GM21390 (cell line): ENCODE measurements at regions not wholly inside any gene's neighbourhood (a gene's known extent, or its start where the extent isn't known, plus 50 kb on each side); places are given as distances from the start of the nearest gene placed in this dataset.

Source experiments
- ATAC-seq: cut with Tn5 transposase; IDR thresholded peaks from one replicate; pipeline ENCODE4 v1.9.1; 2021; ENCODE audit not compliant: unreplicated experiment

DNA sequence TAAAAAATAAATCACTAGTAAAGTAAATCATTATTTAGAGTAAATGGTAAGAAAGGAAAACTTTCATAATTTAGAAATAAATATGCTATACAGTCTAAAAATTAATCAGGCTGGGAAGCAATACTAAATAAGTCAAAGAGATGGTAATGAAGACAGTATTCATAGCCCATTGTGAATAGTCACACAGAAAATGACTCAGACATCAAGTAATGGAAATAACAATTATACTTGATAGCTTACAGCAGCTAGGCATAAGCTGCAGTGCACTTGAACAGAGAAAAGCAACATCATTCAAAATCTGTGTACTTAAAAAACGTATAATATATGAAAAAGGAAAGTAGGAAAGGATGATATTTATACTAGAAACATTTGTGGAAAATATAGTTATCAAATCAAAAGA lies 642.5 kb upstream of the GNPDA2 start:
- ATAC-seq, result no peak

DNA sequence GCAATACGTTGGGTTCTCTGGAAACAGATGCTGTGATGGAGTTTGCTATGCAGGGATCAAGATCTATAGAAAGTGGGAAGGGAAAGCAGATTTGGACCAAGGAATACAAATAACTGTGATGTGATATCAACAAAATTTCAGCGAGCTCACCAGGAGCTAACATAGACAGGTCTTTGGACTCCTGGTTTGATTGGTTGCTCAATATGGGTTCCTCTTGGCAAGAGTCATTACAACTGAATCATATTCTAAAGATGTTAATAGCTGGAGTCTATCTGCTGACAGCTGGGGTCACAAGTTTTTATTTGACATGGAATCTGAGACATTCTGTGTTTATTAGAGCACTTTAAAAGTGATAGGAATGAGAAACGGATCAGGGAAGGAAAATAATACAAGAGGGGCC lies 637.6 kb upstream of the GNPDA2 start:
- no peak for ATAC-seq

DNA sequence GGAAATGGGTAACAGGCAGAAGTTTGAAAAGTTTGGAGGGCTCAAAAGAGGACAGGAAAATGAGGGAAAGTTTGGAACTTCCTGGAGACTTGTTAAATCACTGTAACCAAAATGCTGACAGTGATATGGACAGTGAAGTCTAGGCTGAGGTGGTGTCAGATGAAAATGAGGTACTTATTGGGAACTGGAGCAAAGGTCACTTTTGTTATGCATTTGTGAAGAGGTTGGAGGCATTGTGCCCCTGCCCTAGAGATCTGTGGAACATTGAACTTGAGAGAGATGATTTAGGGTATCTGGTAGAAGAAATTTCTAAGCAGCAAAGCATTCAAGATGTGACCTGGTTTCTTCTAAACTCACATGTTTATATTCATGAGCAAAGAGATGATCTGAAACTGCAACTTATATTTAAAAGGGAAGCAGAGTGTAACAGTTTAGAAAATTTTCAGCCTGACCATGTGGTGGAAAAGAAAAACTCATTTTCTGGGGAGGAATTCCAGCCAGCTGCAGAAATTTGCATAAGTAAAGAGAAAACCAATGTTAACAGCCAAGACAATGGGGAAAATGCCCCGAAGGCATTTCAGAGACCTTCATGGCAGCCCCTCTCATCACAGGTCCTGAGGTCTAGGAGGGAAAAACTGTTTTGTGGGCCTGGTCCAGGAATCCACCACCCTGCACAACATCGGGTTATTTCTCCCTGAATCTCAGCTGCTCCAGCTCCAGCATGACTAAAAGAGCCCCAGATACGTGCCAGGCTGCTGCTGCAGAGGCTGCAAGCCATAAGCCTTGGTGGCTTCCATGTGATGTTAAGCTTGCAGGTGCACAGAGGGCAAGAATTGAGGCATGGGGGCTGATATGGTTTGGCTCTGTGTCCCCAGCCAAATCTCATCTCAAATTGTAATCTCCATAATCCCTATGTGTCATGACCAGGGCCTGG lies 632.5 kb upstream of the GNPDA2 start:
- no peak for ATAC-seq

DNA sequence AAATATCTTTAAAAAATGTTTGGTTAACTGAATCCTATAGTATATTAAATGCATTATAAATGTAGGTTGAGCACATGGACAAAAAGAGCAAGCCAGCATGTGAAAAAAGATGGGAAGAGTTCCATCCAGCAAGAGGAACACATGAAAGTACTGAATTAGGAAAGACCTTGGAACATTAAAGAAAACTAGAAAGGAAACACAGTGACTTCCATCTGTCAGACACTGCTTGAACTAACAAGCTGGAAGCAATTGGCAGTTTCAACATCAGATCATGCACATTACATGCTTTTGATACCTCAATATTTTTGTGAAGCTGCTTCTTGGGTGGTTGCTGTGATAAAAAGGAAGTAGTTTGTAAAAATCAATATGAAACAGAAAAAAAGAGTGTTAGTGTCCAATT lies 626.8 kb upstream of the GNPDA2 start:
- ATAC-seq, result no peak

DNA sequence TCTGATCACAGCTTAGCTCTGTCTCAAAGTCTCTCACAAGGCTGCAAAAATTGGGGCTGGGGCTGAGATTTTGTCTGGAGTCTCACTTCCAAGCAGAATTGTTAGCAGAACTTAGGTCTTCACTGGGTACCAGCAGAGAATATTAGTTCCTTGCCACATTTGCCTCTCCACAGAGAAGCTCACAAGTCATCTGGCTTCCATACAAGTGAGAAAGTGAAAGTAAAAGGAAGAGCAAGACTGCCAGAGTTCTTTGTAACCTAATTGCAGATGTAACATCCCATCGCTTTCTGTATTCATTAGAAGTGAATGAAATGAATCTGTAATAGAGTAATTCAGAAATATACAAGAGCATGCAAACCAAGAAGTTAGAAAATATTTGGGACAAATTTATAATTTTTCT lies 624.1 kb upstream of the GNPDA2 start:
- ATAC-seq, result peak; percentile 91

DNA sequence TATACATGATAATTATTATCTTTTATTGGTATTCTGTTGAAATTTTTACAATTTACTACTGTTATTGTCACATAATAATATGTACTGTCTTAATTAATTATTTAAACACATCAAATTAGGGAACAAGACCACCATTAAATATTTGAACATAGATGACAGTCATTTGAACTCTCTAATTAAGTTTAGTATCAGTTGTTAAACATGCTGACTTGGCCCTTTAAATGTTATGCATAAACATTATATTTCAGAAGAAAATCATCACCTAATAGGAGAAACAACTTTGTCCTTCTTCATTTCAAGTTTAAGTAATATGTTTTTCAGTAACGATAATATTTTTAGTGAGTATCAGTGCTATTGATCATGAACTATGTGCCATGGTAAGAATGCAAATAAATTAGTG lies 623.5 kb upstream of the GNPDA2 start:
- no peak for ATAC-seq

DNA sequence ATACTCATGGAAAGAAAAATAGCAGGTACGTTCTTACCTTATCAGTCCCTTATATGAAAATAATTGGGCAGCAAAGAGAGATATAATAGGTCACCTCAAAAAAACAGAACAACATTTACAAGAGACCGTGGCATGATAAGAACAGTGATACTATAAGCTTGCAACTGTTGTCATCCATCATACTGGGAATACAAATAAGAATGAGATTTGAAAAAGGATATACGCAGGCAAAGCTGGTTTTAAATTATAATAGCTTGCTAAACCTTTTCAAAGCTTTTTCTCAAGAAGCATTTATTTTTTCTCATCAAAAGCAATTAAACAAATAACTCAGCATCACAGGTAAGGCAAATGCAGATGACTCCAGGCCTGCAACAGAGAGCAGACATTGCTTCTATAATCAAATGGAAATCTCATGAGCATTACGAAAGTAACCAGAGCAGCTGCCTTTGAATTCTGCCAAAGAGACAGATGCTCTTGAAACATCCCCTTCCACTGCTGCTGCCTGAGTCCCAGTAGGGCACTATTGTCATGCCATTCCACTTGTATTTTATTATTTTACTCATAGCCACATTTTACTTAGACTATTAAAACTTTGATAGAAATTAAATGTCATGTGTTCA lies 620.6 kb upstream of the GNPDA2 start:
- ATAC-seq, result no peak

DNA sequence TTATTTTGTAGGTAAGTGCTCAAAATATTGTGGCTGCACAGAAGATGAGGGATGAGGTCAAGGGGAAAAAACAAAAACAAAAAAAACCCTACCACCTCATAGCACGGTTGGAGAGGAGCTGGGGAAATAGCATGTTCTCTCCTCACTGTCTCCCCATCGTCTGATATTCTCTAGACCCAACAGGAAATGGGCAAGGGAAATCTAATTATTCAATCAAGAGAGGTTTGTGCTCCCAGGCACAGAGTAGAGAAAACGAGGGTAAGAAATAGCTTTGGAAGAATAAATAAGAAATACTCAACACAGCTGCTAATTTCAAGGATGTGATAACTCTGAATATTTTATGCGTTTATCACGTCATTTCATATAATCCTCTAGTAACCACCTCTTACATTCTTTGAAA lies 619.2 kb upstream of the GNPDA2 start:
- ATAC-seq, result no peak

DNA sequence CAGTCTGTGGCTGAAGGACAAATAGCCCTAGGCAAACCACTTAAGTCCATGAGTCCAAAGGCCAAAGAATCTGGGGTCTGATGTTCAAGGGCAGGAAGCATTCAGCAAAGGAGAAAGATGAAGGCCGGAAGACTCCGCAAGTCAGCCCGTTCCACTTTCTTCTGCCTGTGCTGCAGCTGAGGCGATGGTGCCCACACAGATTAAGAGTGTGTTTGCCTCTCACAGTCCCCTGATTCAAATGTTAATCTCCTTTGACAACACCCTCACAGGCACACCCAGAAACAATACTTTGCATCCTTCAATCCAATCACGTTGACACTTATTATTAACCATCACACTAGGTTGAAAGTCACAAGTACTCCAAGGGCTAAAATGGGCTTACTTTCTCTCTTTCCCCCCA lies 605.4 kb upstream of the GNPDA2 start:
- no peak for ATAC-seq

DNA sequence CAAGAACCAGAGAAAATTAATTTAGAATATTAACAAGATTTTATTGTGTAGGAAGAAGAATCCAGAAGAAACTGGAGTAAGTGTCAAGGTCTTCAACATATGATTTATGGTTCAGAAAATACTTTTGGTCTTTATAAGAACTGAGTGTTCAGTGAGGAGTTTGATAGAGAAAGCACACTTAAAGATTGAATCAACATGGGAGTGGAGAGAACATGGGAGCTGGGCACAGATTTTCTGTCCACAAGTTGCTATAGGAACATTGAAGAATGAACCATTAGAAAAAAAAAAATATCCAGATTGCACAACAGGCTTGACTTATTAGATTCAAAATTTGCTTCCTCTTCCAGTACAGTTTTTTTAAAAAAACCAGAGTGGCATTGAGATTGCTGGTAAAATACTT lies 601.2 kb upstream of the GNPDA2 start:
- ATAC-seq, result no peak

DNA sequence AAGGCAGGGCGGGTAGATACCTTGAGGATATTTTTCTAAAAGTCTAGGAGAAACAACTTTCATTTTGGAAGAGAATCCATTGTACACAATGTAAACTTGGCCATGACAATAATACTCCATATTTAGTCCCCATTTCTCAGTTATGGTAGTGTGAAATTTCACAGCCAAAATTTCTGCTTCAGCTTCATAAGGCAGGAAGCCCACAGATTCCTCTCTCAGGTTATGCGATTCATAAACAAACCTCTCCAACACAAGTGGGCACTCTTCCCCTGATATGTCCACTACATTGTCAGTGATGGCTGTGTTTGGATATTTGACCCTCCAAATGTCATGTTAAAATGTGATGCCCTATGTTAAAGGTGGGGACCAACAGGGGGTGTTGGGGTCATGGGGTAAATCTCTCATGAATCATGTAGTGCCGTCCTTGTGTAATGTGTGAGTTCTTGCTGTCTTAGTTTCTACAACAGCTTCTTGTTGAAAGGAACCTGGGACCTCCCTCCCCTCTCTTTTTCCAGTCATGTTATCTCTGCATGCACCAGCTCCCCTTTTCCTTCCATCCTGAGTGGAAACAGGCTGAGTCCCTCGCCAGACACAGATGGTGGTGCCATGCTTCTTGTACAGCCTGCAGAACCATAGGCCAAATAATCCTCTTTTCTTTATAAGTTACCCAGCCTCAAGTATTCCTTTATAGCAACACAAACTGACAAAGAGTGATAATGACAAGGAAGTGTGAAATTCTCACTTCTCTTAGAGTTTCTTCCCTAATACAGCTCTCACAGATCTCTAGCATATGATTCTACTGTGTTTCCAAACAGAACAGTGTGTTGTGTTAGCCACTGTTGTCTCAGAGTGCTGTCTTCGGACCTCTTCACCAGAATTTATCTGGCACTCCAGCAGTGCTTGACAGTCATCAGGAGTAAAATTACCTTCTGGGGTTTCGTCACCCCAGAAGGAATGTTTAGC lies 598.4 kb upstream of the GNPDA2 start:
- ATAC-seq, result no peak

DNA sequence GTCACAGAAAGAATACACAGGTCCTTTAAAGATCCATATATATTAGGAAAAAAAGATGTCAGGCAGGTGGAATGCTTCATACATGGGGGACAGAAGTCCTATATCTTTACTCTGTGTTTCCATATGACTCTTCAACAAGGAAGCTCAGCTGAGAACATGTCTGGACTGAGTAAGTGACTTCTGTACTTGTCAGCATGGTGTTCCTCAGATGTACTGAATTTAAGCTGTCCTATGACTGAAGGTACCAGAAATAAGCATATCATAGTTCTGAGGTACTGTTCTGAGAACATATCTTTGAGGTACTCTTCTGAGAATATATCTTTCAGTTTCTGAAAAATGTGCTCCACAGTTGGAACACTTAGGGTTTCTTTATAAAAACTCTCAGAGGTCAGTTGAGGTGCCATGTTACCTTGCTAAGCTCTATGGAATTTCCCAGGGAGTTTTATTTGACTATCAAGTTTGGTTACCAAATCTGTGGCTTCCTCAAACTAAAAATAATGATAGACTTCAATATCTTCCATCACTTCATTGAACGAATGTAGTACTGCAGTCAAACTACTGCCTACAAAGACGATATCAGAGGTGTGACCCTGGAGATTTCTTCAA lies 597.2 kb upstream of the GNPDA2 start:
- no peak for ATAC-seq

DNA sequence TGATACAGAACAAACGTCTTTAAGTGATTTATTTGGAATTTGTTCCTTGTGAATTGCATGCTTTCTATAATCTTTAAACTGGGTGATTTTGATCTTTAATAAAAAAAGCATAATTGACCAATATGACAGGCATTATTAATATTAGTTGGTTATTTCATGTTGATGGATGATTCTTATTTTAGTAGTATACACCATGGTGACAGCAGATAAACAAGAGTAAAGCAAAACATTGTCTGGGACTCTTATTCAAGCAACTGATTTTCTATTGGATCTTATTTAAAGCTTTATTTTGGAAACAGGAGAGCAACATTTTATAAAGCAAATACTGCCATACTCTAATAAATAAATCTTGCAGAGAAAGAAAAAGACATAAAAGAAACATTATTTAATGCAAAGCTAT lies 591.4 kb upstream of the GNPDA2 start:
- ATAC-seq, result no peak

DNA sequence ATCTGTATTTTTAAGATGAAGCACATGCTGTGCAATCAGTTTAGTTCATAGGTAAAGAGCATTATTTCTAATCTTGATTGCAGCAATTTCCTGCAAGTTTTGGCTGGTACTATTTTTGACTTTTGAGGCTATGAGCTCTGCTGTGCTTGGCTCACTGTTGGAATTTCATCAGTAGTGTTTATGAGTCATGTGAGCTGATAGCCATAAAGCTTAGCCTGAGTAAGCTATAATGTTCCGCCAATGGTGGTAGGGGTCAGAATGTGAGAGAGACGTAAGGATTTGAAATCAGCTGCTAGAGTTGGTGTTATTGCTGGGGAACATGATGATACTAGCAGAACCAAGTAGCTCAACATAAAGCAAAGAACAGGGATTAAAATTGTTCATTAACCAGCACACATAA lies 590.9 kb upstream of the GNPDA2 start:
- ATAC-seq, result no peak

DNA sequence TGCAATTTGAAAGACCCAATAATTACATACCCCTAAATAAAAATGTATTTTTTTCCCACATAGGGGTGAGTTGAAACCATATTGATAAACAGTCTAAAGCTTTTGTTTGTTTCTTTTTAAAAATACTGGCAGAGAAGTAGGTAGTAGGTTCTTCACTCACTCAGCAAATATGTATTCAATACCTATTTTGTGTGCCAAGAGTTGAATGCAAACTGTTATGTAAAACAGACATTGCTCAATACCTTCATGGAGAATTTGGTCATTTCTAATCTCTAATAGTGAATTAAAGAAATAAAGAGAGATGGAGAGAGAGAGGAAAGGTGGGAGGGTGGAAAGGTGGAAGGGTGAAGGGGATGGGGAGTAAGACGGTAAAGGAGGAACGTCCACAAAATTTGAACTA lies 589.9 kb upstream of the GNPDA2 start:
- no peak for ATAC-seq

DNA sequence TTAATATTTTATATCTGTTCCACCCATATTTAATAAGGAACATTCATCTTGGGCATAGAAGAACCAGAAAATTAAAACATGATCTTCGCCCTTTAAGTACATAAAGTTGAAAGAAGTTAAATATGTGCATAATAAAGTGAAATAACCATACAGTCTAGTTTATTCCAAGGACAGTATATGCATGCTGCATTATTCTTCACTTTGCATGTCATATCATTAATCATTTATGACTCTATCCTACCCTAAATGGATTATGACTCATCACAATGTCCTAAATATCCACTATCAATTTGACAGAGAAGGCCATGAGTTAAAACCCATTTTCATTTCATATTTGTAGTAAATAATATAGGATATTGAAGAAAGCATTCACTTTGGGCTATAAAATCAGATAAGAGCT lies 576.5 kb upstream of the GNPDA2 start:
- no peak for ATAC-seq

DNA sequence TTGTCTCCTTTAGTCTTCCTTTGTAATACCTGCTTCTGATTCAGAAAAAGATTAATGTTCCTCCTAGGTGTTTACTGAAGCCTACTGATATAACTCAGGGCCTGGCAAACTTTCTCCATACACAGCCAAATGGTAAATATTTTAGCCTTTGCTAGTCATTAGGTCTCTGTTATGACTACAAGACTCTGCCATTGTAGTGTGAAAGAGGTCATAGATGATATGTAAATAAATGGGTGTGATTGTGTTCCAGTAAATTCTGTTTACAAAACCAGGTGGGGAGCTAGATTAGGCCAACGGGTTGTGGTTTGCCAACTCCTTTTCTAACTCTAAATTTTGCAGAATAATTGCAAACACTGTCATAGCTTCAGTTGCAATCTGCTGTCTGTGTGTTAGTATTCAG lies 568.1 kb upstream of the GNPDA2 start:
- ATAC-seq, result no peak

DNA sequence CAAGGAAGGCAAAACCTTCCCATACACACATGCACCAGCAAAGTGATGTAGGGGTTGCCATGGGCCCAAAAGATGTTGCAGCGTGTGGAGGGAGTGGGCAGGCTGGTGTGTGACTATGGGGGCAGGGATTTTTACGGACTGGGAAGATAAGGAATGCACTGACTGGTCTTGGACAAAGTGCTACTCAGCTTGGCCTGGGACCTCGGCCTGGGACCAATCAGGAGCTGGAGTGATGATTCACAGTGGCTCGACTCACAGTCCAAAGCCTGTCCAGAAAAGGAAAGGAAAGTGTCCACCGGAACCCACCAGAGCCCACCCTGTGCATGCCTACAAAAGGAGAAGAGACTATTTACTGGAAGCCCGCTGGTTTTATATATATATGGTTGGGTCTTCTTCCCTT lies 567.0 kb upstream of the GNPDA2 start:
- no peak for ATAC-seq

DNA sequence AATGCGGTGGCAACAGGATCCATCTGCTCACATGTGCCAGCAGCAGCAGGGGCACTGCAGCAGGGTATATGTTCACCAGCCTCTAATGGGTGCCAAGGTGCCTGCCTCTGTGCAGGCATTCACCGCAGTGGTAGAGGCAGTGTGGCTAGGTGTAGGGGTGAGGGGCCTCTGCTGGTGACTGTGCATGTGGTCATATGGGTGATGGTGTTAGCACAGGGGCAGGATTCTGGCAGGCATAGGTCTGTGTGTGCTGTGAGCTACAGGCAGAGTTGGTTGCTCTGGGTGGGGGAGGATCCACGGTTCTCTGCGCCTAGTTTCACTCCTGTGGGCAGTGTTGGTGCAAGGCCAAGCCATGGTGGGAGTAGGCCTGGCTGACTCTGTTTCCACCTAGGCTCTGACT lies 566.5 kb upstream of the GNPDA2 start:
- ATAC-seq, result no peak

DNA sequence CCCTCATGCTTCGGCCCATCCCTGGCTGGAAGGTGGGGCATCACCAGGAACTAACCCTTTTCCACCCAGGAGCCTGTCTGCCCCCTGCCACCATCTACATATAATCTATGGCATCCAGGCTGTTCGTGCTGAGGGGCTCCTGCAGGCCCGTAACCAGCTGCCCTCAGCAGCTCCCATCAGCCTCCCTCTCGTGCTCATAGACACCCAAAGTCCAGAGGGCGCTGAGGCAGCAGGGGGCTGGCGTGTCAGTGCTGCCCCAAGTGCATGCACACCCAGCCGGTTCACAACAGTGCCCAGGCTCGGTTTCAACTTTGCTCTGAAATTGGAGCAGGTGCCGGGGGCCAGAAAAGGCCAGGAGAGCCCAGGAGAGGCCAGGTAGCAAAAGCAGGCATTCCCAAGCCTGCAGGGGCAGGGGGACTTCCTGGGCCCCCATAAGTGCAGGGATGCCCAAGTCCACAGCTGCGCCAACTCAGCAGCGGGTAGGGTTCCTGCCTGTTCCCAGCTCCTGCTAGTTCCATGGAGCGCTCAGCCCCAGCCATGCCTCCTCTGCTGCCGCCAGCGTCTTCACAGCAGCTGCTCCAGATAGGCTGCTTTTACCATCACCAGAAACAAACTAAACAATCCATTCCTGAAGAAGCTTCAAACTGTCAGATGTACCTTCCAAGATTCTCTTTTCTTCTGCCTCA lies 558.2 kb upstream of the GNPDA2 start:
- ATAC-seq, result no peak

DNA sequence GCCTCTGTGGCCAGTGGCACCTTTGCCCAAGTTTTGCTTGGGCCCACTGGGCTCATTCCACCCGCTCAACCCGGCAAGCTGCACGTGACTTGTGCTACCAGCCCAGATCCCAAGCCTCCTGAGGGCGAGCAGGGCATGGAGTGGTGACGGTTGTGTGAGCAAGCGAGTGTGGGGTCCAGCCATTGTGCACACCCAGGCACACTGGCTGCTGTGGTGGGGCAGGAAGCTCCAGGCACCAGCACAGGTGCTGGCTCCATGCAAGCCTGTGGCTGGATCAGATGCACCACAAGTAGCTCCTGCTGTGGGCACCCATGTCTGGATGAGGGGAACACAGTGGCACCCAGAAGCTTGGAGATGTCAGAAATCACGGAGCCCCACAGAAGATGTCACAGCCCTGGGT lies 557.0 kb upstream of the GNPDA2 start:
- no peak for ATAC-seq
